HG03060 (cell line): ENCODE measurements at regions not wholly inside any gene's neighbourhood (a gene's known extent, or its start where the extent isn't known, plus 50 kb on each side); places are given as distances from the start of the nearest gene placed in this dataset.

Source experiments
- ATAC-seq: cut with Tn5 transposase; IDR thresholded peaks from one replicate; pipeline ENCODE4 v1.9.1; 2021; ENCODE audit warnings: low read depth, moderate number of reproducible peaks; ENCODE audit not compliant: unreplicated experiment

- no peak for ATAC-seq
These were observed 411.7 kb upstream of the RORA start for GRCh38 chr15:61640756-61641155.

DNA sequence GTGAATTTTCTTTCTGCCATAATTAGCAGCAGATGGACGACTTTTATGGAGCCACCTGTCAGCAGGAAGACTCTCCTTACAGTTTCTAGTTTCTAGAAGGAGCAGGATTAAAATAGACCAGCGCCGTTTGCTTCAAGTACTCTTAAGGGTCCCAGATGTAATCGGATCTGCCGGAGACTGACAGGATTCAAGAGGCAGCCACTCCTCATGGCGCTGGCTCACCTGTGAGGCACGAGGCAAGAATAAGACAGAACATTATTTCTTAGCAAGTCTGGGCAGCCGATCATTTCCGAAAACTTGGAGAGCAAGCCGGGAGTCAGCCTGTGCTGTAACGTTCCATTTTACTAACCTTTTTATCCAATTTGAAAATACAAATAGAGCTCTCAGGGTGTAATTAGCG is 410.4 kb upstream of the RORA start:
- ATAC-seq = no peak

GRCh38 chr15:61634837-61635236 is 405.7 kb upstream of the RORA start:
- ATAC-seq = no peak

DNA sequence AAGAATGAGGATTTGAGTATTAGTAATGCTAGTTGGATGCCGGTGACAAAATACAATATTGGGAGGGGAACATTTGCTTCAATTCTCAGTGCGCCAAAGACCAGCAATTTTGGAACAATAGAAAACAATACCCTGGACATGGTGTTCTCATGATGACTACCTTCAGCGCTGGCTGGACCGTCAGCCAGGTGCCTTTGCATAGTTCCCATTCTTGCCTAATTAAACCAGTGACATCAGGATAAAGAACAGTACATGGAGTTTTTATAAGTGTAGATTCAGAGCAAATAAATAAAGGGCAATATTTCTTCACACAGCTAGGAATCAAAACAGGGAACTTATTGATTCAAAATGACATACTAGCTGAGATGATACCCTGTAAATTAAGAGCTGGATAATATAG is 404.8 kb upstream of the RORA start:
- ATAC-seq = no peak

DNA sequence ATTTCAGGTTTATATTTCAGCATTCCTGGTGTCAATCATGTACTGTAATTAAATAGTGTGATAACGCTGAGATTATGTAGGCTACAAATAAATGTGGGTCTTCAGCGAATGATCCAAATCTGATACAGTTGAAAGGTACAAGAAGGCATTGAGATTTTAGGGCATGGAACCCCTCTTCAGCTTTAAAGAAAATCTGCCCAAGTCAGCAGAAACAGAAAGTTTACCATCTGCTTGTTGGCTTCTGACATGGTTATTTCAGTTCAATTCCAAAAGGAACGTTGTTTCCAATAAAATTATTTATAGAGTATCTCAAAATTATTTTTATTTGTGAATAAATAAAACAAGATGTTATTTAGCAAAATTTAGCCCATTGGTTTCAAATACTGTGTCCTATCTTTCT is 400.2 kb upstream of the RORA start:
- no peak for ATAC-seq

GRCh38 chr15:61624950-61625349 is 395.8 kb upstream of the RORA start:
- ATAC-seq = no peak

GRCh38 chr15:61623746-61624145 is 394.6 kb upstream of the RORA start:
- no peak for ATAC-seq

DNA sequence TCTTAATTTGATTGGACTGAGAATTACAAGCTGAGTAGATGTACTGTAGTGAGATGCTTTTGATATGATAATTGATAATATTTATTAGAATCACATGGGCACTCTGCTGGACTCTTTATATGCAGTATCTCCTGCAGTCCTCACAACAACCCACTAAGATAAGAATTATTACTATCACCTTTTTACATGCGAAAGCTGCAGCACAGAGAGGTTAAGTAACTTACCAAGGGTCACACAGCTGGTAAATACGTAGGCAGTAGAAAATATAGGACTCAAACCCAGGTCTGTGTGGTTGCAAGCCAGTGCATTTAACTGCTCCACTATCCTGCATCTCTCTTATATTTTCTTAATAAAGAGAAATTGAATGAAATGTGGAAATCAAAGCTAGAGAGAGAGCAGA is 392.8 kb upstream of the RORA start:
- ATAC-seq = no peak

DNA sequence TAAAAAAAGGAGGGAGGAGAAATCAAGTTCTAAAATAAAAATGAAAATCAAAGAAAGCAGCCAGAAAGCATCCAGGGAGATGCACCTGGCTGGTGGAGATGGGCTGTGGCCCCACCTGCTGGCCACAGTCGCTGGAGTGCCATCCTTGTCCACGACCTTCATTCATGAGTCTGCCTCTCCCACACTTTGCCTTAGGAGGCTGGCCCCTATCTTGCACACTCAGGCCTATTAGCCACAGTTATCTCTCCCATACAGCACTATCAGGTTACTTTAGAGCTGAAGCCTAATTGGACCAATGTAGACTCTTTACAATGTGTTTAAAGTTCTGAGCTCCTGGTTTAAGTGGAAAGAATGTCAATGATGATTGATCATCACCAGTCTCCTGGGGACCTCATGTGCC is 392.0 kb upstream of the RORA start:
- no peak for ATAC-seq

GRCh38 chr15:61620151-61620550 is 391.0 kb upstream of the RORA start:
- no peak for ATAC-seq

DNA sequence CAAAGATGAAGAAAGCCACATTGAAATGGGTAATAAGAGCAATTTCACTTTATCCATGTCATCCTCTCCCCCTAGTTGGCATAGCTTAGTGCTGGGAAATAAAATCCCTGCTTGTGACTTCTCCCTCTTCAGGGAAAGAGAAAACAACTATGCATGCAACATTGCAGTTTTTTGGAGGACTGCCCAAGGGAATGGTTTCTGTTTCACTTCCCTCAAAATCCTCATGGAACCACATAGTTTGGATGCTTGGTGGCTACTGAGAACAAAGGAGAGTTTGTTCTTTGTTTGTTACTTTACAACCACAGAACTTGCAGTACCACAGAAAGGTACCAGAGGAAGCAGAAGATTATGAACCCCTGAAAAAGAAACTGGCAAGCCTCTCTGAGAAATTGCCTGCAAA is 384.6 kb upstream of the RORA start:
- no peak for ATAC-seq

DNA sequence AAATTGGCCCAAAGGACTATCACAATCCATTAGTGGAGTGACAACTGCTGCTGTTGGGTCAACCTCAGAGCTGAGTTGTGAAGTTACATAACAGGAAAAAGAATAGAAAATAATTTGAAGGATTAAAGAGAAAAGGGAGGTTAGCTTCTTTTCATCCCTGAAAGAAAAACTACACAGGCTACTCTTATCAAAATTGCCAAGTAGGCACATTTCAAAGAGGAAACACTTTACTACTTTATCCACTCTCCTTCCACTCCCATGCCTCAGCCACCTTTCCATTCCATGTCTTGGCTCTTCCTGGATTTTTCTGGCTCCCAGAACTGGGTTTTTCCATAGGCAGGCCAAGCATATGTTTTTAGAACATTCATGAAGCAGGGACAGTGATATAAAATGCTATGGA is 384.0 kb upstream of the RORA start:
- ATAC-seq = no peak

DNA sequence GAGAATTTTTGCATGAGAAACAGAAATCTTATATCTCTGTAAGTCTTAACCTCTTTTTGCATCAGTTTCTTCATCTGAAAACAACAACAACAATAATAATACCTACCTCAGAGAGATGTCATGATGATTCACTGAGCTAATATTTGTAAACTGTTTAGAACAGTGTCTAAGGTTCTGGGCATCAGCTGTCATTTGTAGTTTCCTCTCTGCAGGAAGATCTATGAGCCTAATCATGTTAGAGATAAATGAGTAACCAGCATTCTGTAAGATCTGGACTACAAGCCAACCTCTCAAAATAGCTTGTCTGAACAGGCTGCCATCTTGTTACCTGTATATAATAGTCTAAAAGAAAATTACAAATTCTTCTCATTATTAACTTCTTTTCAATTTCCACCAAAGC is 383.0 kb upstream of the RORA start:
- no peak for ATAC-seq

DNA sequence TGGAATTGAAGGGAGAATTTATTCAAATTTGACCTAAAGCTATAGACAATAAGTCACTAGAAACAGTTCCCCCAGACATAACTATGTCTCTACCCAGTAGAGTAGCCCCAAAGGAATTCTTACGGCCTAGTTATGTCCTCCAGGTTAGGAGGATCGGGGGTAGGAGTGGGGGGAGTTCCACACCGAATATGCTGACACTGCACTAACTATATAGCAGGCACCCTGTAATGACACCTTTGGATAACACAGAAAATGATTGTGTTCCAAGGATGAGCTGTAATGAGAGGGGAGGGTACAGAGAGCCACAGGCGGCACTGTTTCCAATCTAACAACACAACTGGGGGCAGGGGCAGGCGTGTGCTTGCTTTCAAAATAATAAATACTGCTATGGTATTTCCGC is 376.2 kb upstream of the RORA start:
- no peak for ATAC-seq

- ATAC-seq = no peak
These were observed 369.6 kb upstream of the RORA start for GRCh38 chr15:61598655-61599054.

GRCh38 chr15:61584410-61584809 is 355.3 kb upstream of the RORA start:
- no peak for ATAC-seq

- no peak for ATAC-seq
These were observed 353.0 kb upstream of the RORA start for GRCh38 chr15:61582092-61582491.

DNA sequence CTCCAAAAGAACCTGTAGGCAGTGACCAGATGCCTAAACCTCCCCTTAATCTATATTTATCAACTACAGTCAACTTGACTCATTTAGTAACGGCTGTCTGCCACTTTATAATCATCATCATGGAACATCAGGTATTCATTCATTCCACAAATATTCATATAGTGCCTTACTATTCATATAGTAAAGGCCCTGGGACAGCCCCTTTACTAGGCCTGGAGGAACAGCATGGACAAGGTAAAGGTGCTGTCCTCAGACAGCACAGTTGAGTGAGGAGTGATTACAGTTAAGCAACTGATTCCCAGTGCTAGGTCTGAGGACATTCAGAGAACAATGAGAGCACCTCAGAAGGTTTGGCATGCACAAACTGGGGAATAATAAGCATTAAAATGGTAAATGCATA is 346.5 kb upstream of the RORA start:
- ATAC-seq = no peak

GRCh38 chr15:61571026-61571425 is 341.9 kb upstream of the RORA start:
- ATAC-seq = no peak

DNA sequence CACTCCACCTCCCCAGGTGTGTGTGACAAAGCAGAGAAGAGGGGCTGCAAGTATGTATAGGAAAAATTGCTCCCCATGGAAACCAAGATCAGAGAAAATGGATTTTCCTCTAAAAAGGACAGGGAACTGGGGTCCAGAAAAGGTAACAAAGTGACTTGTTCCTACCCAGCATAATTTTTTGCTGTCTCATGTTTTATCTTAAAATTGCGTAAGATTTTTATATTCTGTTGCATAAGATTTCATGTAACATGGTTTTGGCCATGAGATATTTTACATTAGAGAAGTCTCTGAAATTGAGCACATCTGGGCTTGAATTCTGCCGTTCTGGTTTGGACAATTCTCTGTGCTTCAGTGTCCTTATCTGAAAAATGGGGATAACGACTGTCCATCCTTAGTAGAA is 335.7 kb upstream of the RORA start:
- no peak for ATAC-seq

DNA sequence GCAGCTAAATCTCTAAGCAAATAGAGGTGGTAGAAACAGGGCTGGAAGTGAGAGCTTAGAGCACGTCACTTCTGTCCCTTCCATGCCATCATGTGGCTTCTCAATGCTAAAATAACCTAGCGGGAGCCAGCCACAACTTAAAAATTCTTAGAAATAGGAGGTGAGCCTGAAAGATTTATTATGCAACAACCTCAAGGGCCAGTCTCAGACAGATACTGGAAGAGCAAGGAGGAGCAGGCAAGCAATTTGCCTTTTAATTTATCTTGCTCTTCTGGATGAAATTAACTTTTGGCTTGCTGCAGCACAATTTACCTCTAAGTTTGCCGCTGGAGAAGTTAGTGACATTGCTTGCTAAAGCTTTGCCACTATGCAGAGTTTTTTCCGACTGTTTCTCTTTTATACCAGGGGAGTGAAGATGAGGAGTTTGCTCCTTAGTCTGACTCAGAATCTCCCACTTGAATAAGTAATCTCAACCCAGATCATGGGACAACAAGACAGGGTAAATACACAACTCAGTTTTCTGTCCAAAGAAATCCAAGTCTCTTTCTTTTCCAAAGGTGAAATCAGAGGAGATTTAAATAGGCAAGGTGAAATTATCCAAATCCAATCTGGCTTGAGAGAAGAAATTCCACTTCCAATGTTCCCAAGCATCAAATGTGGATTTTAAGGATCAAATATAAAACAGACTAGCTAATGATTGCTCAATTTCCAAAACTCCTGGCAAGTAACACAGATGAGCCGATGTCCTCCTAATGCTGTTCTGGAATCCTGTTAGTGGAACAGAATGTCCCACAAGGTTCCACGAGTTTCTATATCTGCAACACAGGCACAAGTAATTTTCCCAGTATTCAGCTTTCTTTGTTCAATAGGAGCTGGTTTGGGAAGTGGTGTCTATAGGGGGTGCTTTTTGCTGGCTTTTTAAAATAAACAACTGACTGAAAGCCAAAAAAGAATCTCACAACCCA is 329.4 kb upstream of the RORA start:
- ATAC-seq = no peak

DNA sequence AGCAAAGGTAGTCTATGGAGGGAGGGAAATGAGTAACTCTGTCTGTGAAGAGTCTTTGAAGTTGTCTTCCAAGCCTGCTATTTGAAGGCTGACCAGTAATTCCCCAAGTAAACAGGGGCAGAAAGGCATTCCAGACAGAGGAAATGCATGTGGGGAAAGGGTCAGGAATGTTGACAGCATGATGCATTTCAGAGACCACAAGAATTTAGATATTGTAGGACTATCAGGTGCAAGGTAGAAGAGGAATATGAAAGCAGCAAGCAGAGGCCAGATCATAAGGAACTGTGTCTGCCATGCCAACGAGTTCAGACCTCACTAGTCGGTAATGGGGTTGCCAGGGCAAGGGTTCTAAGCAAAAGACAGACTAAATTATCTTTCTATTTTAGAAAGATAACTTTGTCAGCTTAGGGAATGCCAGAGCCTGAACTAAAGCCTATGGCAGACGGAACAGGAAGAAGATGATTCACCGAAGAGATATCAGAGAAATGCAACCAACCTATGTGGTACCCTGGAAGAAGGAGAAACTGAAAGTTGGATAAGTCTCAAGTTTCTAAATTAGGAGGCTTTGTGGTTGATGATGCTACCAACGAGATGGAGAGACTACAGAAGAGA is 327.0 kb upstream of the RORA start:
- no peak for ATAC-seq
